T-cell (primary cell): ENCODE measurements at regions not wholly inside any gene's neighbourhood (a gene's known extent, or its start where the extent isn't known, plus 50 kb on each side); places are given as distances from the start of the nearest gene placed in this dataset.
A peak's percentile ranks its signal among the peaks of the same experiment; 100 is the strongest.

Source experiments
- ATAC-seq, 4 experiments: fragments of 200-7000 bp in 3 of 4; fragments of 150-1000 bp in 1 of 4; cut with Tn5 transposase; replicated peaks in 1 of 4; 1 replicate in 3 of 4; 2 replicates in 1 of 4; pipeline ENCODE4 v1.10.0; 2021; ENCODE audit warnings: moderate library complexity in 3 of 4, mild to moderate bottlenecking in 2 of 4, moderate number of reproducible peaks in 1 of 4
- CTCF ChIA-PET, 2 donors: fragments of 300-600 bp; sonication (Branson Sonifier 250); formaldehyde crosslinking; loops; one replicate each; lab custom pipeline; 2022; ENCODE audit warnings: antibody characterized with exemption in 2 of 2; lab: Charles Lee
- POLR2A ChIA-PET, 2 donors: fragments of 300-600 bp; sonication (Branson Sonifier 250); formaldehyde crosslinking; loops; one replicate each; lab custom pipeline; 2022; ENCODE audit warnings: antibody characterized with exemption in 2 of 2; lab: Charles Lee
- DNase-seq, 35 experiments: peaks; one replicate each; pipeline versions ENCODE4 v3.0.0 to v3.0.0-alpha.2; 2013 to 2023
- H3K27ac ChIP-seq: one replicate; pipeline ENCODE4 v1.5.1; 2013; ENCODE audit warnings: low read length
- H3K27me3 ChIP-seq, 2 experiments: replicated peaks in 1 of 2; 1 replicate in 1 of 2; 2 replicates in 1 of 2; pipeline versions ENCODE4 v1.6.1 to v1.7.0; 2013; ENCODE audit warnings: low read length in 1 of 2, mixed read lengths in 1 of 2; ENCODE audit not compliant: control insufficient read depth in 2 of 2, insufficient read depth in 2 of 2; ENCODE audit errors: extremely low read depth in 1 of 2
- H3K36me3 ChIP-seq, 2 donors: 1 replicate in 1 of 2; 2 replicates in 1 of 2; pipeline versions ENCODE4 v1.6.1 to v1.7.0; 2013; ENCODE audit warnings: low read length in 1 of 2; ENCODE audit not compliant: control insufficient read depth in 2 of 2, insufficient read depth in 1 of 2; ENCODE audit errors: extremely low read depth in 1 of 2
- H3K4me1 ChIP-seq, 2 experiments: 1 replicate in 1 of 2; 2 replicates in 1 of 2; pipeline versions ENCODE4 v1.6.1 to v1.7.0; 2013; ENCODE audit warnings: low read length in 2 of 2, mixed read lengths in 1 of 2; ENCODE audit not compliant: insufficient read depth in 2 of 2, control insufficient read depth in 1 of 2; ENCODE audit errors: extremely low read depth in 1 of 2
- H3K4me3 ChIP-seq, 2 donors: 1 replicate in 1 of 2; 2 replicates in 1 of 2; pipeline versions ENCODE4 v1.5.1 to v1.7.0; 2013; ENCODE audit warnings: mild to moderate bottlenecking in 2 of 2, low read length in 1 of 2, moderate library complexity in 1 of 2; ENCODE audit not compliant: control insufficient read depth in 1 of 2; ENCODE audit errors: extremely low read depth in 1 of 2
- H3K9me3 ChIP-seq: 2 replicates; pipeline ENCODE4 v1.7.0; 2013
- H3K27ac Mint-ChIP-seq, 2 donors: one replicate each; pipeline ENCODE4 v1.8.0; 2020 to 2021; ENCODE audit warnings: mild to moderate bottlenecking in 2 of 2, mixed read lengths in 2 of 2
- H3K27me3 Mint-ChIP-seq, 2 donors: one replicate each; pipeline ENCODE4 v1.8.0; 2021 to 2022; ENCODE audit warnings: mixed read lengths in 2 of 2
- H3K36me3 Mint-ChIP-seq: one replicate; pipeline ENCODE4 v1.8.0; 2021; ENCODE audit warnings: mixed read lengths
- H3K4me1 Mint-ChIP-seq, 3 donors: one replicate each; pipeline ENCODE4 v1.8.0; 2020 to 2022; ENCODE audit warnings: mixed read lengths in 3 of 3, mild to moderate bottlenecking in 1 of 3
- H3K4me3 Mint-ChIP-seq, 3 donors: one replicate each; pipeline ENCODE4 v1.8.0; 2020 to 2022; ENCODE audit warnings: mild to moderate bottlenecking in 3 of 3, mixed read lengths in 3 of 3, moderate library complexity in 3 of 3
- H3K9me3 Mint-ChIP-seq, 3 donors: one replicate each; pipeline ENCODE4 v1.8.0; 2020 to 2022; ENCODE audit warnings: mixed read lengths in 3 of 3
- WGBS: methylation state at CpG from one replicate; pipeline ENCODE4 v1.1.5; 2013; ENCODE audit warnings: missing lambda C conversion rate; ENCODE audit not compliant: insufficient coverage; 5-methylcytosine and 5-hydroxymethylcytosine counted together

GRCh38 chr5:128002425-128002824, 81.1 kb upstream of the SLC12A2 start:
- Mint-ChIP-seq H3K9me3 (no peaks in the 10 kb centered on the region), H3K4me1 (no peaks in the 10 kb centered on the region), H3K4me3 (no peak overlapping the region), H3K27ac (no peak overlapping the region), H3K27me3 (no peaks in the 10 kb centered on the region), H3K36me3 (peaks cover 25% of the 10 kb centered on the region)
- Histone ChIP-seq H3K27me3 (no peaks in the 10 kb centered on the region), H3K36me3 (no peaks in the 10 kb centered on the region), H3K9me3 (no peaks in the 10 kb centered on the region), H3K4me3 (no peak overlapping the region), H3K4me1 (no peaks in the 10 kb centered on the region), H3K27ac (no peak overlapping the region)
- ATAC-seq (no peak), DNase-seq (no peak)
- ChIA-PET CTCF (no interaction called here), POLR2A (interaction anchor here in 1 of 2 donors (0.6 kb wide), 1 partner anchor 163 kb away, joined by 10 read pairs; no protein-coding TSS in a partner anchor)
- 100% methylated on average over 3 of the region's 5 CpGs for WGBS

- ATAC-seq (no peak), DNase-seq (no peak)
- no peaks in the 10 kb centered on the region for H3K27me3 Mint-ChIP-seq
- no peaks in the 10 kb centered on the region for H3K9me3 ChIP-seq
- ChIA-PET CTCF (no interaction called here), POLR2A (interaction anchor here in 1 of 2 donors (0.5 kb wide), 1 partner anchor 8 kb away, joined by 5 read pairs; no protein-coding TSS in a partner anchor)
- no peaks in the 10 kb centered on the region for H3K4me1 ChIP-seq
- WGBS, result no CpG with 5 or more reads among the region's 2 CpGs
- no peak overlapping the region for H3K4me3 Mint-ChIP-seq
- H3K27me3 ChIP-seq, result no peaks in the 10 kb centered on the region
- no peaks in the 10 kb centered on the region for H3K4me1 Mint-ChIP-seq
- H3K27ac Mint-ChIP-seq, result no peak overlapping the region
- no peak overlapping the region for H3K27ac ChIP-seq
- H3K9me3 Mint-ChIP-seq, result no peaks in the 10 kb centered on the region
- no peak overlapping the region for H3K4me3 ChIP-seq
- no peaks in the 10 kb centered on the region for H3K36me3 ChIP-seq
- H3K36me3 Mint-ChIP-seq, result peaks cover 34% of the 10 kb centered on the region
These were observed 75.6 kb upstream of the SLC12A2 start for GRCh38 chr5:128007939-128008338.

GRCh38 chr5:128009403-128009802, 74.2 kb upstream of the SLC12A2 start:
- H3K9me3 ChIP-seq, result no peaks in the 10 kb centered on the region
- Mint-ChIP-seq H3K4me3 (no peak overlapping the region), H3K27me3 (no peaks in the 10 kb centered on the region), H3K9me3 (no peaks in the 10 kb centered on the region), H3K4me1 (no peaks in the 10 kb centered on the region), H3K36me3 (peaks cover 26% of the 10 kb centered on the region), H3K27ac (no peak overlapping the region)
- DNase-seq, result no peak
- no peaks in the 10 kb centered on the region for H3K4me1 ChIP-seq
- POLR2A ChIA-PET, result interaction anchor here in 1 of 2 donors (0.7 kb wide), 1 partner anchor 1654 kb away, joined by 3 read pairs; no protein-coding TSS in a partner anchor
- ATAC-seq, result no peak
- H3K27me3 ChIP-seq, result no peaks in the 10 kb centered on the region
- H3K36me3 ChIP-seq, result no peaks in the 10 kb centered on the region
- CTCF ChIA-PET, result no interaction called here
- H3K27ac ChIP-seq, result no peak overlapping the region
- H3K4me3 ChIP-seq, result no peak overlapping the region

GRCh38 chr5:128011339-128011738, 72.2 kb upstream of the SLC12A2 start:
- DNase-seq, result no peak
- no peaks in the 10 kb centered on the region for H3K4me1 Mint-ChIP-seq
- ChIA-PET POLR2A (interaction anchor here in 1 of 2 donors (0.7 kb wide), 1 partner anchor 137 kb away, joined by 13 read pairs; no protein-coding TSS in a partner anchor), CTCF (no interaction called here)
- H3K27ac Mint-ChIP-seq, result no peak overlapping the region
- Histone ChIP-seq H3K4me3 (no peak overlapping the region), H3K9me3 (no peaks in the 10 kb centered on the region), H3K27me3 (no peaks in the 10 kb centered on the region), H3K36me3 (no peaks in the 10 kb centered on the region), H3K27ac (no peak overlapping the region), H3K4me1 (no peaks in the 10 kb centered on the region)
- no peaks in the 10 kb centered on the region for H3K27me3 Mint-ChIP-seq
- no peak overlapping the region for H3K4me3 Mint-ChIP-seq
- peaks cover 20% of the 10 kb centered on the region for H3K36me3 Mint-ChIP-seq
- no peak for ATAC-seq
- no peaks in the 10 kb centered on the region for H3K9me3 Mint-ChIP-seq

GRCh38 chr5:128014578-128014977, 69.0 kb upstream of the SLC12A2 start:
- Histone ChIP-seq H3K36me3 (no peaks in the 10 kb centered on the region), H3K27ac (no peak overlapping the region), H3K27me3 (no peaks in the 10 kb centered on the region), H3K9me3 (no peaks in the 10 kb centered on the region), H3K4me1 (no peaks in the 10 kb centered on the region), H3K4me3 (no peak overlapping the region)
- Mint-ChIP-seq H3K4me1 (no peaks in the 10 kb centered on the region), H3K9me3 (no peaks in the 10 kb centered on the region), H3K36me3 (peaks cover 7% of the 10 kb centered on the region), H3K27ac (no peak overlapping the region), H3K27me3 (no peaks in the 10 kb centered on the region), H3K4me3 (no peak overlapping the region)
- ATAC-seq, result no peak
- no peak for DNase-seq
- POLR2A ChIA-PET, result interaction anchor here (0.7 to 1.0 kb wide), 2 partner anchors 22 to 141 kb away, joined by 3 read pairs; no protein-coding TSS in a partner anchor
- WGBS, result no CpG with 5 or more reads among the region's 2 CpGs
- CTCF ChIA-PET, result interaction anchor here in 1 of 2 donors (0.6 kb wide), 1 partner anchor 18 kb away, joined by 3 read pairs; no protein-coding TSS in a partner anchor

- no peaks in the 10 kb centered on the region for H3K4me1 Mint-ChIP-seq
- CTCF ChIA-PET, result interaction anchor here in 1 of 2 donors (0.6 kb wide), 1 partner anchor 148 kb away, joined by 5 read pairs; no protein-coding TSS in a partner anchor
These were observed 68.1 kb upstream of the SLC12A2 start for GRCh38 chr5:128015478-128015877.

More at GRCh38 chr5:128015478-128015877, 68.1 kb upstream of the SLC12A2 start:
- Mint-ChIP-seq H3K36me3 (peaks cover under 1% of the 10 kb centered on the region), H3K4me3 (no peak overlapping the region), H3K9me3 (no peaks in the 10 kb centered on the region), H3K27ac (peak overlapping the region in 1 of 2 donors; percentile 17), H3K27me3 (no peaks in the 10 kb centered on the region)
- Histone ChIP-seq H3K27me3 (no peaks in the 10 kb centered on the region), H3K4me3 (no peak overlapping the region), H3K9me3 (no peaks in the 10 kb centered on the region), H3K4me1 (no peaks in the 10 kb centered on the region), H3K27ac (no peak overlapping the region), H3K36me3 (no peaks in the 10 kb centered on the region)
- POLR2A ChIA-PET, result interaction anchor here (0.6 to 1.0 kb wide), 2 partner anchors 8 to 23 kb away, joined by 3 to 5 read pairs; no protein-coding TSS in a partner anchor
- no CpG with 5 or more reads among the region's 1 CpG for WGBS
- DNase-seq, result no peak
- no peak for ATAC-seq
